Spinal cord (tissue), 9 donors: ENCODE measurements at regions not wholly inside any gene's neighbourhood (a gene's known extent, or its start where the extent isn't known, plus 50 kb on each side); places are given as distances from the start of the nearest gene placed in this dataset.

Source experiments
- DNase-seq, 6 donors: peaks; one replicate each; pipeline versions ENCODE4 v3.0.0 to v3.0.0-alpha.2; 2013 to 2015; ENCODE audit warnings: low spot score in 6 of 6, low read depth in 4 of 6
- H3K27ac ChIP-seq: one replicate; pipeline ENCODE4 v1.5.1; 2013; ENCODE audit warnings: low read depth, low read length, control low read depth
- H3K27me3 ChIP-seq: one replicate; pipeline ENCODE4 v1.6.1; 2013; ENCODE audit warnings: low read length; ENCODE audit not compliant: control insufficient read depth, insufficient read depth
- H3K36me3 ChIP-seq: one replicate; pipeline ENCODE4 v1.6.1; 2013; ENCODE audit warnings: low read length; ENCODE audit not compliant: control insufficient read depth, insufficient read depth
- H3K4me1 ChIP-seq: one replicate; pipeline ENCODE4 v1.6.1; 2013; ENCODE audit warnings: low read length; ENCODE audit not compliant: control insufficient read depth, insufficient read depth
- H3K4me3 ChIP-seq: one replicate; pipeline ENCODE4 v1.5.1; 2013; ENCODE audit warnings: low read depth, low read length, control low read depth
- H3K9me3 ChIP-seq: one replicate; pipeline ENCODE4 v1.6.1; 2013; ENCODE audit warnings: low read length; ENCODE audit not compliant: control insufficient read depth, insufficient read depth
- WGBS: methylation state at CpG from one replicate; pipeline ENCODE4 v1.1.5; 2013; ENCODE audit warnings: missing lambda C conversion rate; ENCODE audit not compliant: insufficient coverage; 5-methylcytosine and 5-hydroxymethylcytosine counted together
- donor health status: healthy.

GRCh38 chr4:187183346-187183745, 459.7 kb upstream of the FAT1 start:
- H3K27ac ChIP-seq: no peak overlapping the region
- no peak for DNase-seq

GRCh38 chr4:187183826-187184225, 460.2 kb upstream of the FAT1 start:
- H3K27me3 ChIP-seq: no peaks in the 10 kb centered on the region
- WGBS: no CpG with 5 or more reads among the region's 2 CpGs
- H3K36me3 ChIP-seq: no peaks in the 10 kb centered on the region
- no peak for DNase-seq
- H3K4me1 ChIP-seq: no peaks in the 10 kb centered on the region
- no peak overlapping the region for H3K27ac ChIP-seq
- H3K4me3 ChIP-seq: no peak overlapping the region
- H3K9me3 ChIP-seq: no peaks in the 10 kb centered on the region

More at GRCh38 chr4:187183346-187183745, 459.7 kb upstream of the FAT1 start:
- H3K27me3 ChIP-seq: no peaks in the 10 kb centered on the region
- no peaks in the 10 kb centered on the region for H3K36me3 ChIP-seq
- 65% methylated on average over 4 of the region's 9 CpGs for WGBS
- H3K4me3 ChIP-seq: no peak overlapping the region
- no peaks in the 10 kb centered on the region for H3K9me3 ChIP-seq
- no peaks in the 10 kb centered on the region for H3K4me1 ChIP-seq

- DNase-seq: peak in 3 of 6 donors; percentile 15 to 81 (median 40)
- H3K27ac ChIP-seq: no peak overlapping the region
Observed at GRCh38 chr4:187184508-187184907, 460.9 kb upstream of the FAT1 start.

GRCh38 chr4:187188118-187188517, 464.5 kb upstream of the FAT1 start:
- Histone ChIP-seq H3K27ac (no peak overlapping the region), H3K4me1 (no peaks in the 10 kb centered on the region), H3K4me3 (no peak overlapping the region), H3K9me3 (no peaks in the 10 kb centered on the region), H3K27me3 (no peaks in the 10 kb centered on the region), H3K36me3 (no peaks in the 10 kb centered on the region)
- no peak for DNase-seq
- WGBS: 77% methylated on average over 7 of the region's 7 CpGs

More at GRCh38 chr4:187184508-187184907, 460.9 kb upstream of the FAT1 start:
- Histone ChIP-seq H3K9me3 (no peaks in the 10 kb centered on the region), H3K36me3 (no peaks in the 10 kb centered on the region), H3K4me3 (no peak overlapping the region), H3K4me1 (no peaks in the 10 kb centered on the region), H3K27me3 (no peaks in the 10 kb centered on the region)
- WGBS: 29% methylated on average over 4 of the region's 6 CpGs

DNA sequence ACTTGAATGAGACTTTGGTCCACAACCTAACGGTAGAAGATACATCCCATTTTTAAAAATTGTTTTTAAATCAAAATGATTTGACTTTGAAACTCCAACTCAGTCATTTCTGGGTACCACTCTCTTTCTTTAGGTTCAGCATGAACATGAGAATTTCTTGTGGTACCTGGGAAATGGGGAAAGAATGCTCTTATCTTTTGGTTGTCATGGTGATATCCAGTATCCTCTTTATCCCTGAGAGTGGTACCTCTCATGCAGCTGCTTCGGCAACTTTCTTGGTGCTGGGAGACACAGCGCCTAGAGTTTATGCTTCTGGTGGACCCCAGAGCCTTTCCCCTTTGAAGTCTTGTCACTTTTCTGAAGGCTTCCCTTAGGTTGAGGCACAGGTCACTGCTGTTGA, 465.1 kb upstream of the FAT1 start:
- DNase-seq: peak in 1 of 6 donors; percentile 59
- H3K9me3 ChIP-seq: no peaks in the 10 kb centered on the region
- H3K4me1 ChIP-seq: no peaks in the 10 kb centered on the region
- no peak overlapping the region for H3K4me3 ChIP-seq
- no peak overlapping the region for H3K27ac ChIP-seq
- H3K36me3 ChIP-seq: no peaks in the 10 kb centered on the region
- H3K27me3 ChIP-seq: no peaks in the 10 kb centered on the region
- 73% methylated on average over 2 of the region's 3 CpGs for WGBS

DNA sequence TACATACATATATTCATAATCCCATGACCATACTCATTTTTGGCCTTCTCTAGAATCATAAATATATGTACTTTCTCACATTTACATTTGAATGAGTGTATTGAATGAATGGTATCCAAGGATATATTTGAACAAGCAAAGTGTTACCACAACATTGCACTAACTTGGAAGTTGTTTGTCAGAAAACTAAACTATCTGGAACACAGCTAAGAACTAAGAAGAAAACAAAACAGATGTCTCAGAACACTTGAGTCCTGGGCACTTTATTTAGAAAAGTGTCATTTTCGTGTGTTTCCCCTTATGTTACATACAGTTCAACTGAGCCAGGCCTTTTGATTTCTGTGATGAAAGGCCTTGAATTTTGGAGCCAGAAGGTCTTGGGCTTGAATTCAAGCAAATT, 466.7 kb upstream of the FAT1 start:
- WGBS: no CpG with 5 or more reads among the region's 1 CpG
- no peaks in the 10 kb centered on the region for H3K36me3 ChIP-seq
- no peaks in the 10 kb centered on the region for H3K27me3 ChIP-seq
- peak in 1 of 6 donors; percentile 28 for DNase-seq
- H3K27ac ChIP-seq: no peak overlapping the region
- no peaks in the 10 kb centered on the region for H3K4me1 ChIP-seq
- H3K4me3 ChIP-seq: no peak overlapping the region
- H3K9me3 ChIP-seq: no peaks in the 10 kb centered on the region

- Histone ChIP-seq H3K4me1 (no peaks in the 10 kb centered on the region), H3K27me3 (no peaks in the 10 kb centered on the region), H3K9me3 (no peaks in the 10 kb centered on the region), H3K4me3 (no peak overlapping the region), H3K27ac (no peak overlapping the region), H3K36me3 (no peaks in the 10 kb centered on the region)
- WGBS: 100% methylated on average over 2 of the region's 5 CpGs
- DNase-seq: no peak
Observed at GRCh38 chr4:187191676-187192075, 468.0 kb upstream of the FAT1 start.

GRCh38 chr4:187192266-187192665, 468.6 kb upstream of the FAT1 start:
- Histone ChIP-seq H3K4me3 (no peak overlapping the region), H3K36me3 (no peaks in the 10 kb centered on the region), H3K27ac (no peak overlapping the region), H3K4me1 (no peaks in the 10 kb centered on the region), H3K9me3 (no peaks in the 10 kb centered on the region), H3K27me3 (no peaks in the 10 kb centered on the region)
- 91% methylated on average over 7 of the region's 9 CpGs for WGBS
- DNase-seq: no peak

GRCh38 chr4:187193141-187193540, 469.5 kb upstream of the FAT1 start:
- Histone ChIP-seq H3K9me3 (no peaks in the 10 kb centered on the region), H3K27me3 (no peaks in the 10 kb centered on the region), H3K4me1 (no peaks in the 10 kb centered on the region), H3K4me3 (no peak overlapping the region), H3K36me3 (no peaks in the 10 kb centered on the region), H3K27ac (no peak overlapping the region)
- DNase-seq: no peak
- WGBS: 86% methylated on average over 1 of the region's 3 CpGs

- Histone ChIP-seq H3K27me3 (no peaks in the 10 kb centered on the region), H3K4me1 (peaks cover 3% of the 10 kb centered on the region), H3K27ac (no peak overlapping the region), H3K9me3 (peaks cover 4% of the 10 kb centered on the region), H3K36me3 (no peaks in the 10 kb centered on the region), H3K4me3 (no peak overlapping the region)
- DNase-seq: peak in 1 of 6 donors; percentile 24
- WGBS: 37% methylated on average over 4 of the region's 5 CpGs
Observed at GRCh38 chr4:187204389-187204918, 480.8 kb upstream of the FAT1 start.
